Memory B cell (primary cell): ENCODE measurements at regions not wholly inside any gene's neighbourhood (a gene's known extent, or its start where the extent isn't known, plus 50 kb on each side); places are given as distances from the start of the nearest gene placed in this dataset.
A peak's percentile ranks its signal among the peaks of the same experiment; 100 is the strongest.
"Not testable (repeated sequence)": the region's sequence is repeated elsewhere in the genome, so short reads cannot be mapped to it uniquely, and the experiment has no call there.

Source experiments
- ATAC-seq: fragments of 150-1000 bp; cut with Tn5 transposase; 2 replicates; pipeline ENCODE4 v1.10.0; 2021; ENCODE audit warnings: low read depth, mild to moderate bottlenecking, moderate library complexity
- DNase-seq, 2 donors: peaks; one replicate each; pipeline ENCODE4 v3.0.0; 2022; ENCODE audit warnings: low spot score in 2 of 2
- H3K27ac Mint-ChIP-seq: one replicate; pipeline ENCODE4 v1.8.0; 2022; ENCODE audit warnings: mild to moderate bottlenecking, moderate library complexity, mixed read lengths
- H3K27me3 Mint-ChIP-seq: one replicate; pipeline ENCODE4 v1.8.0; 2022; ENCODE audit warnings: mixed read lengths
- H3K36me3 Mint-ChIP-seq: one replicate; pipeline ENCODE4 v1.8.0; 2022; ENCODE audit warnings: mild to moderate bottlenecking, mixed read lengths
- H3K4me1 Mint-ChIP-seq: one replicate; pipeline ENCODE4 v1.8.0; 2022; ENCODE audit warnings: mixed read lengths
- H3K4me3 Mint-ChIP-seq: one replicate; pipeline ENCODE4 v1.8.0; 2022; ENCODE audit warnings: mild to moderate bottlenecking, moderate library complexity, mixed read lengths
- H3K9me3 Mint-ChIP-seq: one replicate; pipeline ENCODE4 v1.8.0; 2022; ENCODE audit warnings: mixed read lengths

- H3K27ac Mint-ChIP-seq, H3K36me3 Mint-ChIP-seq, DNase-seq, ATAC-seq, H3K27me3 Mint-ChIP-seq, H3K4me3 Mint-ChIP-seq, H3K9me3 Mint-ChIP-seq, H3K4me1 Mint-ChIP-seq: not testable (repeated sequence)
Measured at GRCh38 chr1:221997012-221997411, 255.1 kb upstream of the DUSP10 start.

GRCh38 chr1:221994939-221995338 lies 253.1 kb upstream of the DUSP10 start:
- no peaks in the 10 kb centered on the region for H3K36me3 Mint-ChIP-seq
- H3K9me3 Mint-ChIP-seq: no peaks in the 10 kb centered on the region
- H3K27ac Mint-ChIP-seq: peak overlapping the region; percentile 8
- H3K4me1 Mint-ChIP-seq: peaks cover 3% of the 10 kb centered on the region
- no peak for ATAC-seq
- H3K27me3 Mint-ChIP-seq: no peaks in the 10 kb centered on the region
- no peak for DNase-seq
- no peak overlapping the region for H3K4me3 Mint-ChIP-seq

- no peak for DNase-seq
- Mint-ChIP-seq H3K27me3 (no peaks in the 10 kb centered on the region), H3K9me3 (no peaks in the 10 kb centered on the region), H3K4me3 (no peak overlapping the region), H3K4me1 (peaks cover 3% of the 10 kb centered on the region), H3K27ac (no peak overlapping the region), H3K36me3 (no peaks in the 10 kb centered on the region)
- ATAC-seq: no peak
Measured at GRCh38 chr1:221994274-221994698, 252.4 kb upstream of the DUSP10 start.

GRCh38 chr1:221993444-221993948 lies 251.6 kb upstream of the DUSP10 start:
- DNase-seq (no peak), ATAC-seq (no peak)
- Mint-ChIP-seq H3K36me3 (no peaks in the 10 kb centered on the region), H3K9me3 (no peaks in the 10 kb centered on the region), H3K4me1 (peaks cover 3% of the 10 kb centered on the region), H3K4me3 (no peak overlapping the region), H3K27ac (no peak overlapping the region), H3K27me3 (no peaks in the 10 kb centered on the region)

GRCh38 chr1:221992427-221992826 lies 250.5 kb upstream of the DUSP10 start:
- H3K27me3 Mint-ChIP-seq: no peaks in the 10 kb centered on the region
- H3K27ac Mint-ChIP-seq: no peak overlapping the region
- H3K36me3 Mint-ChIP-seq: no peaks in the 10 kb centered on the region
- DNase-seq (no peak), ATAC-seq (peak; percentile 32)
- H3K4me3 Mint-ChIP-seq: no peak overlapping the region
- no peaks in the 10 kb centered on the region for H3K9me3 Mint-ChIP-seq
- peaks cover 3% of the 10 kb centered on the region for H3K4me1 Mint-ChIP-seq

- no peak for DNase-seq
- Mint-ChIP-seq H3K4me3 (no peak overlapping the region), H3K9me3 (no peaks in the 10 kb centered on the region), H3K27ac (no peak overlapping the region), H3K36me3 (no peaks in the 10 kb centered on the region), H3K27me3 (no peaks in the 10 kb centered on the region), H3K4me1 (peaks cover 3% of the 10 kb centered on the region)
- ATAC-seq: no peak
Measured at GRCh38 chr1:221991221-221991620, 249.3 kb upstream of the DUSP10 start.

- peaks cover 3% of the 10 kb centered on the region for H3K4me1 Mint-ChIP-seq
- no peaks in the 10 kb centered on the region for H3K27me3 Mint-ChIP-seq
- H3K4me3 Mint-ChIP-seq: no peak overlapping the region
- no peak for ATAC-seq
- H3K27ac Mint-ChIP-seq: no peak overlapping the region
- no peaks in the 10 kb centered on the region for H3K36me3 Mint-ChIP-seq
- DNase-seq: no peak
- no peaks in the 10 kb centered on the region for H3K9me3 Mint-ChIP-seq
Measured at GRCh38 chr1:221989741-221990140, 247.9 kb upstream of the DUSP10 start.

- H3K36me3 Mint-ChIP-seq: no peaks in the 10 kb centered on the region
- H3K27ac Mint-ChIP-seq: no peak overlapping the region
- H3K27me3 Mint-ChIP-seq: no peaks in the 10 kb centered on the region
- no peaks in the 10 kb centered on the region for H3K9me3 Mint-ChIP-seq
- H3K4me1 Mint-ChIP-seq: peaks cover 3% of the 10 kb centered on the region
- no peak for ATAC-seq
- H3K4me3 Mint-ChIP-seq: no peak overlapping the region
- no peak for DNase-seq
Measured at GRCh38 chr1:221988829-221989228, 246.9 kb upstream of the DUSP10 start.

- Mint-ChIP-seq H3K36me3 (no peaks in the 10 kb centered on the region), H3K4me3 (no peak overlapping the region), H3K4me1 (peaks cover 3% of the 10 kb centered on the region), H3K27me3 (peaks cover 6% of the 10 kb centered on the region), H3K27ac (no peak overlapping the region), H3K9me3 (no peaks in the 10 kb centered on the region)
- ATAC-seq: no peak
- no peak for DNase-seq
Measured at GRCh38 chr1:221987860-221988520, 246.1 kb upstream of the DUSP10 start.

GRCh38 chr1:221983444-221983843 lies 241.6 kb upstream of the DUSP10 start:
- ATAC-seq (no peak), DNase-seq (no peak)
- H3K27me3 Mint-ChIP-seq: peaks cover 6% of the 10 kb centered on the region
- H3K9me3 Mint-ChIP-seq: no peaks in the 10 kb centered on the region
- H3K36me3 Mint-ChIP-seq: no peaks in the 10 kb centered on the region
- no peak overlapping the region for H3K4me3 Mint-ChIP-seq
- no peak overlapping the region for H3K27ac Mint-ChIP-seq
- peaks cover 3% of the 10 kb centered on the region for H3K4me1 Mint-ChIP-seq

GRCh38 chr1:221981461-221981860 lies 239.6 kb upstream of the DUSP10 start:
- ATAC-seq (no peak), DNase-seq (no peak)
- Mint-ChIP-seq H3K27ac (no peak overlapping the region), H3K9me3 (no peaks in the 10 kb centered on the region), H3K36me3 (no peaks in the 10 kb centered on the region), H3K4me1 (peaks cover 3% of the 10 kb centered on the region), H3K4me3 (no peak overlapping the region), H3K27me3 (peaks cover 6% of the 10 kb centered on the region)

- H3K27ac Mint-ChIP-seq: peak overlapping the region; percentile 10
- peaks cover 6% of the 10 kb centered on the region for H3K27me3 Mint-ChIP-seq
- no peak for DNase-seq
- H3K4me3 Mint-ChIP-seq: no peak overlapping the region
- ATAC-seq: no peak
- H3K4me1 Mint-ChIP-seq: peaks cover 3% of the 10 kb centered on the region
- H3K9me3 Mint-ChIP-seq: no peaks in the 10 kb centered on the region
- no peaks in the 10 kb centered on the region for H3K36me3 Mint-ChIP-seq
Measured at GRCh38 chr1:221979444-221980032, 237.6 kb upstream of the DUSP10 start.

GRCh38 chr1:221978631-221979334 lies 236.9 kb upstream of the DUSP10 start:
- not testable (repeated sequence) for H3K27ac Mint-ChIP-seq, H3K4me1 Mint-ChIP-seq, DNase-seq, H3K4me3 Mint-ChIP-seq, H3K9me3 Mint-ChIP-seq, ATAC-seq, H3K36me3 Mint-ChIP-seq, H3K27me3 Mint-ChIP-seq

GRCh38 chr1:221973787-221974186 lies 231.9 kb upstream of the DUSP10 start:
- H3K4me1 Mint-ChIP-seq, H3K36me3 Mint-ChIP-seq, H3K27me3 Mint-ChIP-seq, H3K27ac Mint-ChIP-seq, ATAC-seq, H3K4me3 Mint-ChIP-seq, H3K9me3 Mint-ChIP-seq, DNase-seq: not testable (repeated sequence)
